GM13976 (cell line): ENCODE measurements at regions not wholly inside any gene's neighbourhood (a gene's known extent, or its start where the extent isn't known, plus 50 kb on each side); places are given as distances from the start of the nearest gene placed in this dataset.
"Not testable (repeated sequence)": the region's sequence is repeated elsewhere in the genome, so short reads cannot be mapped to it uniquely, and the experiment has no call there.

Experiments used
- DNase-seq: peaks from one replicate; pipeline ENCODE4 v3.0.0; 2012; ENCODE audit warnings: low spot score
- CTCF ChIP-seq: IDR thresholded peaks from 2 replicates; pipeline ENCODE4 v1.5.1; 2012; ENCODE audit warnings: borderline replicate concordance, mild to moderate bottlenecking; ENCODE audit not compliant: insufficient read depth; ENCODE audit errors: extremely low read depth, missing control alignments, control extremely low read depth
- in situ Hi-C: fragments of 300-500 bp; cut with MboI; formaldehyde crosslinking; loops from one replicate; pipeline ENCODE4 v1.12.0; 2022; ENCODE audit warnings: low sequenced_read_pairs, mixed read lengths, inconsistent platforms; ENCODE audit not compliant: unreplicated experiment

- DNase-seq: no peak
- no peak for TF ChIP-seq CTCF
- in situ Hi-C loops: no loop called here
These were observed 755.6 kb upstream of the MIR17HG start for GRCh38 chr13:90591927-90592268.

- in situ Hi-C loops: no loop called here
These were observed 754.5 kb upstream of the MIR17HG start for GRCh38 chr13:90592943-90593342.

DNA sequence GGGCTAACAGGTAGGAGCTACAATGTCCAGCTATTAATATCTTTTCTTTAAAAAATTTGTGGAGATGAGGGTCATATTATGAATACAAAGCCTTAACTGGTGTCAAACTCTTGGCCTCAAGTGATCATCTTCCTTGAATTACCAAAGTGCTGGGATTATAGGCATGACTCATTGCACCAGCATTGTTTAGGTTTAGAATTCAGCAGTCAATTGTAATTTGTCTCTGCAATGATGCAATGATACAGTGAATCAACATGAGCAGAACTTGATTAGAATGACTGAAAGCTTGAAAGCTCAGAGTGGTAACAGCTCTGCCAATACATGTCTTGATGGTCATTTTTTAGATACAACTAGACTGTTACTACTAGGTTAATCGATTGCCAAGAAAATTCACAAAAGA is 752.8 kb upstream of the MIR17HG start:
- in situ Hi-C loops: no loop called here
- TF ChIP-seq CTCF: no peak
- DNase-seq: no peak

More at GRCh38 chr13:90592943-90593342, 754.5 kb upstream of the MIR17HG start:
- no peak for TF ChIP-seq CTCF
- DNase-seq: no peak

DNA sequence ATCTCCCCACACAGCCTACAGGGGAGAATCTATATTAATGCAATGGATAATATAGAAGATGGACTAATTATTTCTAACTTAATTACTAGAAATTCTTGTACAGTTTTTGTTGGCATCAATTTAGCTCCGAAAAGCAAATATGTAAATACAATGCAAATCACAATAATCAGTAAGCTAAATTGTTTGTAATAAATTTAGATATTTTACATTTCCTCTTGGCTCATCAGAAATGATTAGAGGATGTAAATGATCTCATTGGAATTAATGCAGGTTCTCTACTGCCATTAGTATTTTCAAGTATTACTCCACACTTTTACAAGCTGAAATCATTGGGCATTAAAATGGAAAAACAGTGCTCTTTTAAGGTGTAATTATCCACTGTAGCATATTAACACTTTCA is 741.8 kb upstream of the MIR17HG start:
- no peak for DNase-seq
- no peak for TF ChIP-seq CTCF
- in situ Hi-C loops: no loop called here

GRCh38 chr13:90606921-90607320 is 740.6 kb upstream of the MIR17HG start:
- in situ Hi-C loops, DNase-seq: not testable (repeated sequence)

- in situ Hi-C loops: no loop called here
- DNase-seq: no peak
- no peak for TF ChIP-seq CTCF
These were observed 735.1 kb upstream of the MIR17HG start for GRCh38 chr13:90612391-90612790.

GRCh38 chr13:90613076-90613795 is 734.3 kb upstream of the MIR17HG start:
- DNase-seq: no peak
- no peak for TF ChIP-seq CTCF
- in situ Hi-C loops: no loop called here
